ENCODE measurements at regions not wholly inside any gene's neighbourhood (a gene's known extent, or its start where the extent isn't known, plus 50 kb on each side); places are given as distances from the start of the nearest gene placed in this dataset.

DNA sequence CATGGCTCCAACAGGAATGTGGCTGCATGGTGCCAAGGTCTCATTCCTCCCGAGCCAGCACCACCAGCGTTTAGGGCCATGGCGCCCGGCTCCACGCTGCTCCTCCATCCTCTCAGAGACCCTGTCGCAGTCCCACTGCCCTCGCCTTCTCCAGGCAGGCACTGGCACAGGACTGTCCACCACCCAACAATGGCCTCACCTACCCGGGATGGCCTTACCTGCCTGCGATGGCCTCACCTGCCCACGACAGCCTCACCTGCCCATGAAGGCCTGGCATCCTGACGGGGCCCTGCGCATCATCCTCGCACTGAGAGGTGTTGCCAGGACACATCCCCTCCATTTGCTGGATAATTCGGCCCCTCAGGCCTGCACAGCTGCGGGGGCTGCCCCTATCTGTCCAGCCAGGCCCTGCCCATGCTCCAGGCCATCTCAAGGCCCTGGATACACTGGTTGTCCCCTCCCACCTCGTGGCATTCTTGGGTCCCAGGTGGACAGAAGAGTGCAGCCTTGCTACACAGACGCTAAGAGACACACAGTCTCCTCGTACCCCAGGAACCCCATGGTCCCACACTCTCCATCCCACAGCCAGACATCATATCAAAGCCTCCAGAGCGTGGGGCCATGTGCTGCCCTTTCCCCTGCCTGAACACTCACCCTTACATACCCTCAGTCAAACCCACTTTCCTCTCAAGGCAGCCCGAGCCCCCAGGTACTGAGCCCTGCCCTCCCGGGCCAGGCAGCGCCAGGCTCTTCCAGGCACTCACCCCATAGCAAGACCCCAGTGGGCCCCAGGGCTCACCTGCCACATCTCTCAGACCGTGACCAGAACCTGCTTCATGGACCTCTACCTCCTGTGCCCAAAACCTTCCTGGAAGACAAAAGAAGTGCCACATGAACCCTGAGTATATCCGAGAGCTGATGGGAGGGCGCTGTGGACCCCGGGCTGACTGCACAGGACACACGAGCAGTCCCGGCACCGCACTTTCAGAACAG lies 268.6 kb downstream of the EIPR1 start:
- WGBS: 82% methylated on average over 29 of the region's 29 CpGs
- no peaks in the 10 kb centered on the region for H3K36me3 ChIP-seq (ENCODE audit: control insufficient read depth in 1 of 2, insufficient read depth in 2 of 2, low read depth in 1 of 2, low read length in 2 of 2)
- no peaks in the 10 kb centered on the region for H3K27me3 ChIP-seq (ENCODE audit: control insufficient read depth in 1 of 2, insufficient read depth in 1 of 2, low read length in 2 of 2)
- H3K79me1 ChIP-seq (replicated peaks; ENCODE audit: low read length, poor library complexity, severe bottlenecking): no peaks in the 10 kb centered on the region
- no peak overlapping the region for H3K18ac ChIP-seq (ENCODE audit: low read depth in 1 of 2, low read length in 2 of 2)
- no peaks in the 10 kb centered on the region for H3K4me1 ChIP-seq (ENCODE audit: control insufficient read depth, insufficient read depth, low read depth, low read length)
- H3K4me3 ChIP-seq (ENCODE audit: insufficient read depth in 1 of 2, low read depth in 1 of 2, low read length in 2 of 2): no peak overlapping the region
- H2AK5ac ChIP-seq (ENCODE audit: low read length, severe bottlenecking): no peak overlapping the region
- no peak overlapping the region for H2AFZ ChIP-seq (ENCODE audit: low read depth, low read length)
- H3K9ac ChIP-seq (ENCODE audit: low read length): no peak overlapping the region
- H3K4me2 ChIP-seq (ENCODE audit: low read length, poor library complexity, severe bottlenecking): no peak overlapping the region
- H2BK120ac ChIP-seq (ENCODE audit: low read depth, low read length): no peak overlapping the region
- H2BK5ac ChIP-seq (ENCODE audit: low read depth, low read length, poor library complexity, severe bottlenecking): no peak overlapping the region
- no peak overlapping the region for H2BK12ac ChIP-seq (ENCODE audit: low read length in 2 of 2)
- H3K4ac ChIP-seq (ENCODE audit: low read depth in 1 of 2, low read length in 2 of 2): no peak overlapping the region
- no peak overlapping the region for H3K27ac ChIP-seq (ENCODE audit: low read length, poor library complexity, severe bottlenecking)
- no peak overlapping the region for H2BK15ac ChIP-seq (ENCODE audit: low read depth, poor library complexity, severe bottlenecking)
- H3K14ac ChIP-seq (ENCODE audit: low read length in 2 of 2): no peak overlapping the region
- DNase-seq: no peak
- no peak overlapping the region for H4K8ac ChIP-seq (ENCODE audit: low read length)
- H3K9me3 ChIP-seq (ENCODE audit: control insufficient read depth, low read length): peaks cover 4% of the 10 kb centered on the region
- H4K91ac ChIP-seq (ENCODE audit: low read length): no peak overlapping the region
- no peak overlapping the region for H3K23ac ChIP-seq (ENCODE audit: low read length in 2 of 2)

GRCh38 chr2:3108105-3108504 lies 269.5 kb downstream of the EIPR1 start:
- Histone ChIP-seq H4K8ac (ENCODE audit: low read length) (no peak overlapping the region), H3K4me3 (ENCODE audit: insufficient read depth in 1 of 2, low read depth in 1 of 2, low read length in 2 of 2) (no peak overlapping the region), H2AFZ (ENCODE audit: low read depth, low read length) (no peak overlapping the region), H2BK15ac (ENCODE audit: low read depth, poor library complexity, severe bottlenecking) (no peak overlapping the region), H2BK5ac (ENCODE audit: low read depth, low read length, poor library complexity, severe bottlenecking) (no peak overlapping the region), H3K27me3 (ENCODE audit: control insufficient read depth in 1 of 2, insufficient read depth in 1 of 2, low read length in 2 of 2) (no peaks in the 10 kb centered on the region), H3K4me1 (ENCODE audit: control insufficient read depth, insufficient read depth, low read depth, low read length) (no peaks in the 10 kb centered on the region), H3K14ac (ENCODE audit: low read length in 2 of 2) (no peak overlapping the region), H3K27ac (ENCODE audit: low read length, poor library complexity, severe bottlenecking) (no peak overlapping the region), H3K79me1 (replicated peaks; ENCODE audit: low read length, poor library complexity, severe bottlenecking) (no peaks in the 10 kb centered on the region), H3K36me3 (ENCODE audit: control insufficient read depth in 1 of 2, insufficient read depth in 2 of 2, low read depth in 1 of 2, low read length in 2 of 2) (no peaks in the 10 kb centered on the region), H2BK12ac (ENCODE audit: low read length in 2 of 2) (no peak overlapping the region), H4K91ac (ENCODE audit: low read length) (no peak overlapping the region), H3K9ac (ENCODE audit: low read length) (no peak overlapping the region), H3K4ac (ENCODE audit: low read depth in 1 of 2, low read length in 2 of 2) (no peak overlapping the region), H3K4me2 (ENCODE audit: low read length, poor library complexity, severe bottlenecking) (no peak overlapping the region), H2AK5ac (ENCODE audit: low read length, severe bottlenecking) (no peak overlapping the region), H3K23ac (ENCODE audit: low read length in 2 of 2) (no peak overlapping the region), H2BK120ac (ENCODE audit: low read depth, low read length) (no peak overlapping the region), H3K9me3 (ENCODE audit: control insufficient read depth, low read length) (peaks cover 4% of the 10 kb centered on the region), H3K18ac (ENCODE audit: low read depth in 1 of 2, low read length in 2 of 2) (no peak overlapping the region)
- 85% methylated on average over 12 of the region's 14 CpGs for WGBS
- no peak for DNase-seq

- H3K9ac ChIP-seq (ENCODE audit: low read length): no peak overlapping the region
- H2BK120ac ChIP-seq (ENCODE audit: low read depth, low read length): no peak overlapping the region
- H3K18ac ChIP-seq (ENCODE audit: low read depth in 1 of 2, low read length in 2 of 2): no peak overlapping the region
- no peak overlapping the region for H3K4me2 ChIP-seq (ENCODE audit: low read length, poor library complexity, severe bottlenecking)
- H3K14ac ChIP-seq (ENCODE audit: low read length in 2 of 2): no peak overlapping the region
- no peak overlapping the region for H2BK12ac ChIP-seq (ENCODE audit: low read length in 2 of 2)
- no peak overlapping the region for H3K4ac ChIP-seq (ENCODE audit: low read depth in 1 of 2, low read length in 2 of 2)
- no peak overlapping the region for H4K8ac ChIP-seq (ENCODE audit: low read length)
- no peak overlapping the region for H4K91ac ChIP-seq (ENCODE audit: low read length)
- H3K9me3 ChIP-seq (ENCODE audit: control insufficient read depth, low read length): peaks cover 4% of the 10 kb centered on the region
- H2AK5ac ChIP-seq (ENCODE audit: low read length, severe bottlenecking): no peak overlapping the region
- H3K27me3 ChIP-seq (ENCODE audit: control insufficient read depth in 1 of 2, insufficient read depth in 1 of 2, low read length in 2 of 2): no peaks in the 10 kb centered on the region
- no peak for DNase-seq
- no peaks in the 10 kb centered on the region for H3K36me3 ChIP-seq (ENCODE audit: control insufficient read depth in 1 of 2, insufficient read depth in 2 of 2, low read depth in 1 of 2, low read length in 2 of 2)
- H3K4me3 ChIP-seq (ENCODE audit: insufficient read depth in 1 of 2, low read depth in 1 of 2, low read length in 2 of 2): no peak overlapping the region
- no peak overlapping the region for H2BK5ac ChIP-seq (ENCODE audit: low read depth, low read length, poor library complexity, severe bottlenecking)
- WGBS: 89% methylated on average over 11 of the region's 14 CpGs
- no peak overlapping the region for H3K27ac ChIP-seq (ENCODE audit: low read length, poor library complexity, severe bottlenecking)
- no peaks in the 10 kb centered on the region for H3K4me1 ChIP-seq (ENCODE audit: control insufficient read depth, insufficient read depth, low read depth, low read length)
- no peaks in the 10 kb centered on the region for H3K79me1 ChIP-seq (replicated peaks; ENCODE audit: low read length, poor library complexity, severe bottlenecking)
- no peak overlapping the region for H2BK15ac ChIP-seq (ENCODE audit: low read depth, poor library complexity, severe bottlenecking)
- no peak overlapping the region for H3K23ac ChIP-seq (ENCODE audit: low read length in 2 of 2)
- H2AFZ ChIP-seq (ENCODE audit: low read depth, low read length): no peak overlapping the region
Observed at GRCh38 chr2:3107567-3107966, 270.1 kb downstream of the EIPR1 start.

DNA sequence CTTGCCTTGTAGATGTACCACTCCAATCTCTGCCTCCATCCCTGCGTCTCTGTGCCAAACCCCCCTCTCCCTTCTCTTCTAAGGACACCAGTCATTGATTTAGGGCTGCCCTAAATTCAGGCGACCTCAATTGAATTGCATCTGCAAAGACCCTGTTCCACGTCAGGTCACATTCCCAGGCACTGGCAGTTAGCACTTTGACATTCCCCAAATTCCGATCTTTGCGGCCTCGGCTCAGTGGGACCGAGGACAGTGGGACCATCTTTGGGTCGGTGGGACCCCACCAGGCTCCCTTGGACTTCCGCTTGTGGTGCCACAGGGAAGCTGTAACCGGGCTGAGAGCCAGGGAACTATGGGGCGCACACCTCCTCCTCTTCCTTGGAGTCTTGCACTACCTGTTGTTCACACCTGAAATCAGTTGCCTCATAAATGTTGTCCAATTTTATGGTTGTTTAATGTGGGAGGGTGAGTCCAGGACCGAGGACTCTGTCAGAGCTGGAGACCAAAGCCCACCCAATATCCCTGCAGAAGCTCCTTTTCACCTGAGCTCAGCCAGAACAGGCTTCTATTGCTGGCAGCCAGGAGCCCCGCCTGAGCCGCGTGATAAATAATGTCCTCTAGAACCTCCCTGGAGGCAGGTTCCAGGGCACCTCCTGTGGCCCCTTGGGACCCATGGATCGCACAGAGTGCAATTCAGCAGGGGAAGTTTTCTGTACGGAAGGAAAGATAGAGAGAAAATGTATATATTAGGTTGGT lies 271.6 kb downstream of the EIPR1 start:
- no peak overlapping the region for H2BK15ac ChIP-seq (ENCODE audit: low read depth, poor library complexity, severe bottlenecking)
- 79% methylated on average over 15 of the region's 17 CpGs for WGBS
- H2AK5ac ChIP-seq (ENCODE audit: low read length, severe bottlenecking): no peak overlapping the region
- no peaks in the 10 kb centered on the region for H3K79me1 ChIP-seq (replicated peaks; ENCODE audit: low read length, poor library complexity, severe bottlenecking)
- no peak overlapping the region for H2AFZ ChIP-seq (ENCODE audit: low read depth, low read length)
- no peak overlapping the region for H3K18ac ChIP-seq (ENCODE audit: low read depth in 1 of 2, low read length in 2 of 2)
- peaks cover under 1% of the 10 kb centered on the region for H3K9me3 ChIP-seq (ENCODE audit: control insufficient read depth, low read length)
- no peak overlapping the region for H3K4ac ChIP-seq (ENCODE audit: low read depth in 1 of 2, low read length in 2 of 2)
- no peak for DNase-seq
- H2BK5ac ChIP-seq (ENCODE audit: low read depth, low read length, poor library complexity, severe bottlenecking): no peak overlapping the region
- H3K23ac ChIP-seq (ENCODE audit: low read length in 2 of 2): no peak overlapping the region
- H2BK12ac ChIP-seq (ENCODE audit: low read length in 2 of 2): no peak overlapping the region
- no peak overlapping the region for H4K8ac ChIP-seq (ENCODE audit: low read length)
- no peak overlapping the region for H4K91ac ChIP-seq (ENCODE audit: low read length)
- H3K36me3 ChIP-seq (ENCODE audit: control insufficient read depth in 1 of 2, insufficient read depth in 2 of 2, low read depth in 1 of 2, low read length in 2 of 2): no peaks in the 10 kb centered on the region
- no peak overlapping the region for H3K14ac ChIP-seq (ENCODE audit: low read length in 2 of 2)
- H3K9ac ChIP-seq (ENCODE audit: low read length): no peak overlapping the region
- no peaks in the 10 kb centered on the region for H3K27me3 ChIP-seq (ENCODE audit: control insufficient read depth in 1 of 2, insufficient read depth in 1 of 2, low read length in 2 of 2)
- no peak overlapping the region for H3K4me3 ChIP-seq (ENCODE audit: insufficient read depth in 1 of 2, low read depth in 1 of 2, low read length in 2 of 2)
- no peak overlapping the region for H2BK120ac ChIP-seq (ENCODE audit: low read depth, low read length)
- H3K27ac ChIP-seq (ENCODE audit: low read length, poor library complexity, severe bottlenecking): no peak overlapping the region
- H3K4me1 ChIP-seq (ENCODE audit: control insufficient read depth, insufficient read depth, low read depth, low read length): no peaks in the 10 kb centered on the region
- H3K4me2 ChIP-seq (ENCODE audit: low read length, poor library complexity, severe bottlenecking): no peak overlapping the region

Measured in mesenchymal stem cell (in vitro differentiated cells and primary cell).